Astrocyte of the cerebellum (primary cell): ENCODE measurements at regions not wholly inside any gene's neighbourhood (a gene's known extent, or its start where the extent isn't known, plus 50 kb on each side); places are given as distances from the start of the nearest gene placed in this dataset.

Experiments used
- DNase-seq: peaks from one replicate; pipeline ENCODE4 v3.0.0-alpha.2; 2011; ENCODE audit warnings: low read depth
- H3K4me3 ChIP-seq: 2 replicates; pipeline ENCODE4 v1.5.1; 2011; ENCODE audit warnings: mild to moderate bottlenecking, low read depth, low read length, moderate library complexity
- in situ Hi-C: cut with HindIII; loops from 2 replicates; pipeline ENCODE4 v1.10.0; 2017; ENCODE audit warnings: low sequenced_read_pairs
- TF ChIP-seq, protein P1 (sequence below): IDR thresholded peaks from 2 replicates; pipeline ENCODE4 v1.5.1; 2012; ENCODE audit warnings: low read length, low read depth, moderate library complexity, mild to moderate bottlenecking; ENCODE audit errors: missing control alignments

DNA sequence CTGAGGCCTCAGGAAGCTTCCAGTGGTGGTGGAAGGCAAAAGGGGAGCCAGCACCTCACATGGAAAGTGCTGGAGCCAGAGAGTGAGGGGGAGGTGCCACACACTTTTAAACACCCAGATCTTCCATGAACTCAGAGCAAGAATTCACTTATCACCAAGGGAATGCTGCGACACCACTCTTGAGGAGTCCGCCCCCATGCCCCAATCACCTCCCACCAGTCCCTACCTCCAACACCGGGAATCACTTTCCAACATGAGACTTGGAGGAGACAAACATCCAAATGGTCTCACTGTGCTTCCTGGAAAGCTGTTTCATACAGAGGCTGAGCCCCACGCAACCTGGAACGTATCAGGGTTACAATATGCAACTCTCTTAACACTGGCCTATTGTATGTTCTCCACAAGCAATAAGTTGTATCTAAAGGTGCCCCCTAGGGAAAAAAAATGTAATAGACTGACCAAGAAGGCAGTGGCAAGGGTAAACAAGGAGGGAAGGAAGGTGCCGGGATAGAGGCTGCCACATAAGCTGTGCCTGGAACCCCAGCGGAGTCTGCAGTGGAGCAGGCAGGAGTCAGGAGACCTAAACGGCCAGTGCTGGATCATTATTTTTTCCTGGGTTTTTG is 106.7 kb upstream of the FOXF1 start:
- TF ChIP-seq, protein P1, sequence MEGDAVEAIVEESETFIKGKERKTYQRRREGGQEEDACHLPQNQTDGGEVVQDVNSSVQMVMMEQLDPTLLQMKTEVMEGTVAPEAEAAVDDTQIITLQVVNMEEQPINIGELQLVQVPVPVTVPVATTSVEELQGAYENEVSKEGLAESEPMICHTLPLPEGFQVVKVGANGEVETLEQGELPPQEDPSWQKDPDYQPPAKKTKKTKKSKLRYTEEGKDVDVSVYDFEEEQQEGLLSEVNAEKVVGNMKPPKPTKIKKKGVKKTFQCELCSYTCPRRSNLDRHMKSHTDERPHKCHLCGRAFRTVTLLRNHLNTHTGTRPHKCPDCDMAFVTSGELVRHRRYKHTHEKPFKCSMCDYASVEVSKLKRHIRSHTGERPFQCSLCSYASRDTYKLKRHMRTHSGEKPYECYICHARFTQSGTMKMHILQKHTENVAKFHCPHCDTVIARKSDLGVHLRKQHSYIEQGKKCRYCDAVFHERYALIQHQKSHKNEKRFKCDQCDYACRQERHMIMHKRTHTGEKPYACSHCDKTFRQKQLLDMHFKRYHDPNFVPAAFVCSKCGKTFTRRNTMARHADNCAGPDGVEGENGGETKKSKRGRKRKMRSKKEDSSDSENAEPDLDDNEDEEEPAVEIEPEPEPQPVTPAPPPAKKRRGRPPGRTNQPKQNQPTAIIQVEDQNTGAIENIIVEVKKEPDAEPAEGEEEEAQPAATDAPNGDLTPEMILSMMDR: no peak
- H3K4me3 ChIP-seq: no peak overlapping the region
- no peak for DNase-seq
- in situ Hi-C loops: no loop called here

DNA sequence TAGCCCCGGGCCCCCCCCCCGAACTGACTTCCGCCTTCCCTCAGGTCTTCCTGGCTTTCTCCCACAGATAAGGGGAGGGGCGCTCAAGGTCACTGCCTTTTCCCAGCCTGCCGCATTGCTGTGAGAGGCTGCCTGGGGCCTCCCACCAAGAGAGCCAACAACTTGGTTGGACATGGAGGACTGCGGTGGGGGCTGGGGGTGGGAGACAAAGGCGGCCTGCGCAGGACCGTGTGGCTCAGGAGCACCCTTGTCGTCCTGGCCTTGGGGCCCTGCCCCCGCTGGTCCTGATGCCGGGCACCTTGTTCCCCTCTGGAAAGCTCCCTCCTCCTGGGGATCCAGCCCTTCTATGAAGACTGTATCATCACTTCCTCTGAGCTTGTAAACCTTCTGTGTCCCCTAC is 105.6 kb upstream of the FOXF1 start:
- H3K4me3 ChIP-seq: no peak overlapping the region
- in situ Hi-C loops: no loop called here
- TF ChIP-seq, protein P1: no peak
- DNase-seq: no peak

DNA sequence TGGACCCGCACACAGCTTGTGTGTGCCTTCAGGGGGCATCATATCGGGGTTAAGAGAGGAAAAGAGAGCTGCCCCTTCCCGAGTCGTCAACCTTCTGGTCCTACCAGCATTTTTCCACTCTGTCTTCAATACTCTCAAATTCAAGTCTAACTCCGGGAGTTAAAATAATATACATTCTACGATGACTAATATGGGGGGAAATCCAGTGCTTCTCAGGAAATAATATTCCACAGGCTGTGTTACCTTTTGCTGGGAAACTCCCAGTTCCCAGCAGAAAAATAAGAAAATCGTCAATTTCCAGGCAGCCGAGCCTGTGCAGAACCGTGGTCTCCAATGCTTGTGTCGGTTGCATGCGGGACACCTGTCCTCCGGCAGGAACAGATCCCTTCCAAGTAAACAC is 105.0 kb upstream of the FOXF1 start:
- TF ChIP-seq, protein P1: no peak
- no peak overlapping the region for H3K4me3 ChIP-seq
- DNase-seq: no peak
- in situ Hi-C loops: no loop called here

DNA sequence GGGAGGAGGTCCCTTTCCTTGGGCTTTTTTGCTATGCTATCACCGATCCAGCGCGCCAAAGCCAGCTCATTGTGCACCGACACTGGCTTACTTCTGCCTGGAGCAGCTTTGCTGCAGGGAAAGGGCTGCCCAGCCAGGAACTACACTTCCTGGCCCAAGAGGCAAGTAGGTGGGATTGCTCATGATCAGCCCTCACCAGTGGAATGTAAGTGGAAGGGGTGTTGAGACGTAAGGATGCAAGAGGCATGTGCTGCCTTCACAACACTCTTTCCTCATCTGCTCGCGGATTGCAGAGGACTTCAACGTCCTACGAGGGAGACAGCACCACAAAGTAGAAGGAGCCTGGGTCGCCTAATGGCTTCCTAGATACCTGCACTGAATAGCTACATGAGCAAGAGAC is 104.3 kb upstream of the FOXF1 start:
- in situ Hi-C loops: no loop called here
- no peak for DNase-seq

DNA sequence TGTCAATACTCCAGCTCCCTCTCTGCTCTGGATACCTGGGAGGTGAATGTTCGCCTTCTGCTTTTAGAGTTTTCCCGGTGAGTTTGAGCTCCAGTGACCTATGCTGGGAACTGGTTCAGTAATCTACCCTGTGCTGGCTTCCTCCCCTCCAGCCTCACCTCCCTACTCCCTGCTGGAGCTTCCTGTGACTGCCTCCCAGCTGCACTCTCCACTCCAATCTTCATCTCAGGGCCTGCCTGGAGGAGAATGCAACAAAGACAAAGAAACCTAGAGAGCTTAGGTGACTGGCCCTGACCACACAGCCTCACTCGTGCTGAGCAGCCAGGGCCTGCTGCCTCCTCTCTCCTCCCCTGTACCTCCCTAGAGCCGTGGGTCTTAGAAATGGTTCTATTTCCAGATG is 101.6 kb upstream of the FOXF1 start:
- in situ Hi-C loops: no loop called here
- DNase-seq: no peak

More for the DNA sequence above, 104.3 kb upstream of the FOXF1 start:
- TF ChIP-seq, protein P1: no peak
- H3K4me3 ChIP-seq: no peak overlapping the region

DNA sequence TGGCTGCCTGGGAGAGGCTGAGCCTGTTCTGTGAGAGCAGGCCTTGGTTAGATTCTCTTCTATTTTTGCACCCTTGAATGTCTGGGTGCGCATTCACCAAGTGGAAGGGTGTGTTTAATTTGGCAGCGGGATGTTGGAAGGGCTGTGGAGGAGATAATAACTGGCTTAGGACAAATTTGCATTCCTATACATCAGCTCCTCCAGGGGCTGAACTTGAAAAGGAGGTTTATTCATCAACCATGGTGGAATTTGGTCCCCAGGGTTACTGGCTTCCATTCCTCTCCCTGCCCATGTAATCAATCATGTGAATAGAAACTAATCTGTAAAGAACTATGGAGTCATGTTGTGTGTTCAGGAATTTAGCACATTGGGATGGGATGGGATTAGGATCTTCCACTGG is 100.2 kb upstream of the FOXF1 start:
- in situ Hi-C loops: no loop called here
- TF ChIP-seq, protein P1: no peak
- H3K4me3 ChIP-seq: no peak overlapping the region
- DNase-seq: no peak

More for the DNA sequence above, 101.6 kb upstream of the FOXF1 start:
- no peak overlapping the region for H3K4me3 ChIP-seq
- TF ChIP-seq, protein P1: no peak
